OCI-LY3 (cell line): ENCODE measurements at regions not wholly inside any gene's neighbourhood (a gene's known extent, or its start where the extent isn't known, plus 50 kb on each side); places are given as distances from the start of the nearest gene placed in this dataset.

Source experiments
- H2AFZ ChIP-seq: fragments of 200-600, 300-600 bp; shearing (Covaris generic); 2 replicates; pipeline ENCODE4 v1.6.0; 2014; ENCODE audit warnings: antibody characterized with exemption, low read depth, low read length
- H3K27ac ChIP-seq: fragments of 200-600, 300-600 bp; sonication (generic); 2 replicates; pipeline ENCODE4 v1.5.1; 2014; ENCODE audit warnings: mild to moderate bottlenecking, low read length, moderate library complexity, mixed read lengths
- H3K27me3 ChIP-seq: fragments of 200-600, 300-600 bp; sonication (generic); 2 replicates; pipeline ENCODE4 v1.6.1; 2014; ENCODE audit warnings: low read depth, low read length, mixed read lengths
- H3K36me3 ChIP-seq: fragments of 200-600, 300-600 bp; sonication (generic); replicated peaks from 2 replicates; pipeline ENCODE3; 2014; ENCODE audit warnings: low read depth, low read length, mixed read lengths
- H3K4me1 ChIP-seq: fragments of 300-600, 200-600 bp; sonication (generic); 2 replicates; pipeline ENCODE4 v1.6.1; 2014; ENCODE audit warnings: low read length, mixed read lengths
- H3K4me2 ChIP-seq: fragments of 200-600, 300-600 bp; sonication (generic); 2 replicates; pipeline ENCODE4 v1.6.1; 2014; ENCODE audit warnings: low read length, mixed read lengths
- H3K4me3 ChIP-seq: fragments of 300-600, 200-600 bp; sonication (generic); 2 replicates; pipeline ENCODE4 v1.5.1; 2014; ENCODE audit warnings: antibody characterized with exemption, mild to moderate bottlenecking, low read length, moderate library complexity
- H3K79me2 ChIP-seq: fragments of 300-600, 200-600 bp; shearing (Covaris generic); 2 replicates; pipeline ENCODE4 v1.6.1; 2014; ENCODE audit warnings: mild to moderate bottlenecking, low read length, mixed read lengths
- H3K9ac ChIP-seq: fragments of 300-600, 200-600 bp; shearing (Covaris generic); 2 replicates; pipeline ENCODE4 v1.6.0; 2014; ENCODE audit warnings: mild to moderate bottlenecking, low read length, moderate library complexity
- H3K9me3 ChIP-seq: fragments of 200-600, 300-600 bp; shearing (Covaris generic); 2 replicates; pipeline ENCODE4 v1.6.1; 2014; ENCODE audit warnings: low read length, mixed read lengths; ENCODE audit not compliant: insufficient read depth
- H4K20me1 ChIP-seq: fragments of 200-600, 300-600 bp; sonication (generic); 2 replicates; pipeline ENCODE4 v1.6.1; 2016; ENCODE audit warnings: low read length, mixed read lengths; ENCODE audit not compliant: insufficient read depth
- CTCF ChIP-seq: fragments of 200-600, 300-600 bp; sonication (generic); IDR thresholded peaks from 2 replicates; pipeline ENCODE4 v1.5.1; 2014; ENCODE audit warnings: antibody characterized with exemption, low read length, low read depth
- EZH2phosphoT487 ChIP-seq: fragments of 200-600 bp; shearing (Covaris generic); IDR thresholded peaks from 2 replicates; pipeline ENCODE4 v1.6.1; 2018; ENCODE audit warnings: antibody characterized with exemption, mixed run types, low read depth

GRCh38 chr2:216960671-216961268, 100.9 kb upstream of the TNP1 start:
- H3K36me3 ChIP-seq, result no peaks in the 10 kb centered on the region
- TF ChIP-seq EZH2phosphoT487 (no peak), CTCF (no peak)

GRCh38 chr2:216959433-216959832, 99.6 kb upstream of the TNP1 start:
- no peak overlapping the region for H2AFZ ChIP-seq
- no peak overlapping the region for H3K9ac ChIP-seq
- no peaks in the 10 kb centered on the region for H3K36me3 ChIP-seq
- H3K79me2 ChIP-seq, result no peaks in the 10 kb centered on the region
- no peak overlapping the region for H3K4me2 ChIP-seq
- H4K20me1 ChIP-seq, result no peaks in the 10 kb centered on the region
- H3K27me3 ChIP-seq, result no peaks in the 10 kb centered on the region
- TF ChIP-seq EZH2phosphoT487 (no peak), CTCF (no peak)
- no peak overlapping the region for H3K27ac ChIP-seq
- H3K9me3 ChIP-seq, result no peaks in the 10 kb centered on the region
- H3K4me3 ChIP-seq, result no peak overlapping the region
- H3K4me1 ChIP-seq, result no peaks in the 10 kb centered on the region

More at GRCh38 chr2:216960671-216961268, 100.9 kb upstream of the TNP1 start:
- H3K4me2 ChIP-seq, result no peak overlapping the region
- H2AFZ ChIP-seq, result no peak overlapping the region
- H3K9me3 ChIP-seq, result no peaks in the 10 kb centered on the region
- H3K27me3 ChIP-seq, result no peaks in the 10 kb centered on the region
- H3K27ac ChIP-seq, result no peak overlapping the region
- no peaks in the 10 kb centered on the region for H3K4me1 ChIP-seq
- no peaks in the 10 kb centered on the region for H3K79me2 ChIP-seq
- H3K9ac ChIP-seq, result no peak overlapping the region
- H3K4me3 ChIP-seq, result no peak overlapping the region
- no peaks in the 10 kb centered on the region for H4K20me1 ChIP-seq

GRCh38 chr2:216956820-216957493, 97.1 kb upstream of the TNP1 start:
- H3K4me3 ChIP-seq, result no peak overlapping the region
- H3K9me3 ChIP-seq, result no peaks in the 10 kb centered on the region
- TF ChIP-seq EZH2phosphoT487 (no peak), CTCF (no peak)
- H3K4me2 ChIP-seq, result no peak overlapping the region
- H2AFZ ChIP-seq, result no peak overlapping the region
- no peaks in the 10 kb centered on the region for H3K4me1 ChIP-seq
- no peaks in the 10 kb centered on the region for H3K36me3 ChIP-seq
- no peaks in the 10 kb centered on the region for H3K79me2 ChIP-seq
- H4K20me1 ChIP-seq, result no peaks in the 10 kb centered on the region
- H3K27me3 ChIP-seq, result no peaks in the 10 kb centered on the region
- H3K27ac ChIP-seq, result no peak overlapping the region
- no peak overlapping the region for H3K9ac ChIP-seq

- H3K27ac ChIP-seq, result no peak overlapping the region
- H4K20me1 ChIP-seq, result no peaks in the 10 kb centered on the region
- no peaks in the 10 kb centered on the region for H3K27me3 ChIP-seq
- H3K4me2 ChIP-seq, result no peak overlapping the region
- H3K36me3 ChIP-seq, result no peaks in the 10 kb centered on the region
- H3K9me3 ChIP-seq, result no peaks in the 10 kb centered on the region
- H3K79me2 ChIP-seq, result no peaks in the 10 kb centered on the region
- no peak for TF ChIP-seq CTCF
- TF ChIP-seq EZH2phosphoT487, result no peak
- H2AFZ ChIP-seq, result no peak overlapping the region
- H3K4me1 ChIP-seq, result no peaks in the 10 kb centered on the region
- no peak overlapping the region for H3K9ac ChIP-seq
- H3K4me3 ChIP-seq, result no peak overlapping the region
These were observed 91.3 kb upstream of the TNP1 start for GRCh38 chr2:216951171-216951570.
